SU-DHL-6 (cell line): ENCODE measurements at regions not wholly inside any gene's neighbourhood (a gene's known extent, or its start where the extent isn't known, plus 50 kb on each side); places are given as distances from the start of the nearest gene placed in this dataset.

ENCODE experiments used
- CTCF ChIP-seq: fragments of 200-600 bp; sonication (generic); IDR thresholded peaks from one replicate; pipeline ENCODE4 v1.5.1; 2017; ENCODE audit warnings: antibody characterized with exemption, mild to moderate bottlenecking, low read length, moderate library complexity; ENCODE audit not compliant: insufficient read depth, poor library complexity, severe bottlenecking
- EZH2phosphoT487 ChIP-seq: fragments of 200-600 bp; sonication (generic), shearing (Covaris generic); conservative IDR thresholded peaks from 2 replicates; pipeline ENCODE4 v1.6.1; 2018; ENCODE audit warnings: mild to moderate bottlenecking, antibody characterized with exemption, low read length, moderate library complexity, mixed read lengths

- TF ChIP-seq CTCF (no peak), EZH2phosphoT487 (no peak)
Measured at GRCh38 chr4:180398564-180398963, 1844.6 kb upstream of the TENM3 start.
